ENCODE measurements at regions not wholly inside any gene's neighbourhood (a gene's known extent, or its start where the extent isn't known, plus 50 kb on each side); places are given as distances from the start of the nearest gene placed in this dataset.

DNA sequence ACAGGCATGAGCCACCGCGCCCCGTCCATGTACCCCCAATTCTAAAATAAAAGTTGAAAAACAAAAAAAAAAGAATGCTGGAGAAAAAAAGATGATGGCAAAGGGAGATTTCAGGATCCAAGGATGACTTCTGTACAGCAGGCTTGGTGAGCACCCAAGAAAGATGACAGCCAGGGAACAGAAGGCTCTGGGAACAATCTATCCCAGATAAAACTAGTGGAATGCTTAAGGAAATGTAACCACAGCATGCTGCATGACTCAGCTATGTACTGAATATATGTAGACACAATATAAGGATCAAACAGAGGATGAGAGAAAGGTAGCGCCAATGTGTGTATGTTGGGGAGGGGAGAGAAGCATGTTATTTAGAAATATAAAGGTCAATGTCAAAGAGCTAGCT is 123.7 kb upstream of the TMTC1 start:
- Histone ChIP-seq H3K27me3 (ENCODE audit: insufficient read depth, low read length, poor library complexity, severe bottlenecking) (no peaks in the 10 kb centered on the region), H3K4me1 (ENCODE audit: insufficient read depth, low read length) (no peaks in the 10 kb centered on the region), H3K4me3 (ENCODE audit: low read length) (no peak overlapping the region), H3K36me3 (ENCODE audit: insufficient read depth, low read length) (no peaks in the 10 kb centered on the region), H3K9me3 (ENCODE audit: low read length) (no peaks in the 10 kb centered on the region), H3K27ac (ENCODE audit: low read depth, low read length) (no peak overlapping the region)
- CTCF ChIA-PET, result no interaction called here
- H3K27me3 Mint-ChIP-seq, result no peaks in the 10 kb centered on the region
- peaks cover 0 to 7% (median 3%) of the 10 kb centered on the region in 5 donors for H3K9me3 Mint-ChIP-seq
- no peak overlapping the region for H3K27ac Mint-ChIP-seq
- H3K4me3 Mint-ChIP-seq, result no peak overlapping the region
- H3K4me1 Mint-ChIP-seq, result no peaks in the 10 kb centered on the region
- H3K36me3 Mint-ChIP-seq, result no peaks in the 10 kb centered on the region
- no peak for DNase-seq
- POLR2A ChIA-PET, result no interaction called here

- no peaks in the 10 kb centered on the region for H3K9me3 ChIP-seq (ENCODE audit: low read length)
- H3K27me3 ChIP-seq (ENCODE audit: insufficient read depth, low read length, poor library complexity, severe bottlenecking), result no peaks in the 10 kb centered on the region
- Mint-ChIP-seq H3K9me3 (peaks cover 0 to 9% (median 5%) of the 10 kb centered on the region in 5 donors), H3K36me3 (no peaks in the 10 kb centered on the region), H3K4me1 (no peaks in the 10 kb centered on the region), H3K27me3 (no peaks in the 10 kb centered on the region), H3K27ac (no peak overlapping the region), H3K4me3 (no peak overlapping the region)
- H3K4me1 ChIP-seq (ENCODE audit: insufficient read depth, low read length), result no peaks in the 10 kb centered on the region
- CTCF ChIA-PET, result no interaction called here
- no peak overlapping the region for H3K27ac ChIP-seq (ENCODE audit: low read depth, low read length)
- no peak overlapping the region for H3K4me3 ChIP-seq (ENCODE audit: low read length)
- POLR2A ChIA-PET, result no interaction called here
- H3K36me3 ChIP-seq (ENCODE audit: insufficient read depth, low read length), result no peaks in the 10 kb centered on the region
- no peak for DNase-seq
These were observed 118.3 kb upstream of the TMTC1 start for GRCh38 chr12:29902043-29902442.

DNA sequence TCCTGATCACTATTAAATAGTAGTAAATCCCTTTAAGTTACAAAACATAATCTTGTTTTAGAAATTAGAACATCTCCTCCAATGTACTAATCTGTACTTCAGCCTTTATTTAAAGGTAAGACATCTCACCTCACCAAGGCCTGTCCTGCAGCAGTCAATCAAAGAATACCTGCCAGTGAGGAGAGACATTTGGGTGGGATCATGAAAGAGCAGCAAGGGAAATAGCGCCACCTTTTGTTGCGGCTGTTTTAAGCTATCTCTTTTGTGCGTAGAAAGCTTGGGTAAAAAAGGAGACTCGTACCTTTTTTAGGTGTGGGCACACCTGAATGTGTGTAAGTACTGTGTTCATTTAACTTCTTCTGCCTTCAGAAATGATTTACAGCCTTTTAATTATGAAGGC is 117.8 kb upstream of the TMTC1 start:
- peaks cover 0 to 8% (median 5%) of the 10 kb centered on the region in 5 donors for H3K9me3 Mint-ChIP-seq
- POLR2A ChIA-PET, result no interaction called here
- H3K4me1 Mint-ChIP-seq, result no peaks in the 10 kb centered on the region
- Histone ChIP-seq H3K4me1 (ENCODE audit: insufficient read depth, low read length) (no peaks in the 10 kb centered on the region), H3K36me3 (ENCODE audit: insufficient read depth, low read length) (no peaks in the 10 kb centered on the region), H3K27ac (ENCODE audit: low read depth, low read length) (no peak overlapping the region), H3K9me3 (ENCODE audit: low read length) (no peaks in the 10 kb centered on the region), H3K4me3 (ENCODE audit: low read length) (no peak overlapping the region), H3K27me3 (ENCODE audit: insufficient read depth, low read length, poor library complexity, severe bottlenecking) (no peaks in the 10 kb centered on the region)
- H3K36me3 Mint-ChIP-seq, result no peaks in the 10 kb centered on the region
- H3K4me3 Mint-ChIP-seq, result no peak overlapping the region
- no peak for DNase-seq
- H3K27me3 Mint-ChIP-seq, result no peaks in the 10 kb centered on the region
- CTCF ChIA-PET, result no interaction called here
- no peak overlapping the region for H3K27ac Mint-ChIP-seq

GRCh38 chr12:29899212-29899931 is 115.6 kb upstream of the TMTC1 start:
- POLR2A ChIA-PET, result no interaction called here
- no peak overlapping the region for H3K4me3 Mint-ChIP-seq
- no peaks in the 10 kb centered on the region for H3K27me3 ChIP-seq (ENCODE audit: insufficient read depth, low read length, poor library complexity, severe bottlenecking)
- no peak overlapping the region for H3K27ac Mint-ChIP-seq
- peaks cover 2 to 12% (median 5%) of the 10 kb centered on the region in 5 donors for H3K9me3 Mint-ChIP-seq
- no peaks in the 10 kb centered on the region for H3K36me3 Mint-ChIP-seq
- H3K36me3 ChIP-seq (ENCODE audit: insufficient read depth, low read length), result no peaks in the 10 kb centered on the region
- no peaks in the 10 kb centered on the region for H3K27me3 Mint-ChIP-seq
- no peak for DNase-seq
- no peak overlapping the region for H3K4me3 ChIP-seq (ENCODE audit: low read length)
- H3K4me1 Mint-ChIP-seq, result no peaks in the 10 kb centered on the region
- H3K9me3 ChIP-seq (ENCODE audit: low read length), result no peaks in the 10 kb centered on the region
- no peak overlapping the region for H3K27ac ChIP-seq (ENCODE audit: low read depth, low read length)
- no peaks in the 10 kb centered on the region for H3K4me1 ChIP-seq (ENCODE audit: insufficient read depth, low read length)
- CTCF ChIA-PET, result no interaction called here

GRCh38 chr12:29895966-29896365 is 112.2 kb upstream of the TMTC1 start:
- Histone ChIP-seq H3K4me3 (ENCODE audit: low read length) (no peak overlapping the region), H3K9me3 (ENCODE audit: low read length) (no peaks in the 10 kb centered on the region), H3K27ac (ENCODE audit: low read depth, low read length) (no peak overlapping the region), H3K27me3 (ENCODE audit: insufficient read depth, low read length, poor library complexity, severe bottlenecking) (no peaks in the 10 kb centered on the region), H3K36me3 (ENCODE audit: insufficient read depth, low read length) (no peaks in the 10 kb centered on the region), H3K4me1 (ENCODE audit: insufficient read depth, low read length) (no peaks in the 10 kb centered on the region)
- H3K9me3 Mint-ChIP-seq, result peaks cover 2 to 11% (median 5%) of the 10 kb centered on the region in 5 donors
- H3K27ac Mint-ChIP-seq, result no peak overlapping the region
- H3K27me3 Mint-ChIP-seq, result no peaks in the 10 kb centered on the region
- H3K4me3 Mint-ChIP-seq, result no peak overlapping the region
- no peak for DNase-seq
- no peaks in the 10 kb centered on the region for H3K36me3 Mint-ChIP-seq
- ChIA-PET POLR2A (no interaction called here), CTCF (no interaction called here)
- H3K4me1 Mint-ChIP-seq, result no peaks in the 10 kb centered on the region

- POLR2A ChIA-PET, result no interaction called here
These were observed 109.3 kb upstream of the TMTC1 start for GRCh38 chr12:29893002-29893401.

DNA sequence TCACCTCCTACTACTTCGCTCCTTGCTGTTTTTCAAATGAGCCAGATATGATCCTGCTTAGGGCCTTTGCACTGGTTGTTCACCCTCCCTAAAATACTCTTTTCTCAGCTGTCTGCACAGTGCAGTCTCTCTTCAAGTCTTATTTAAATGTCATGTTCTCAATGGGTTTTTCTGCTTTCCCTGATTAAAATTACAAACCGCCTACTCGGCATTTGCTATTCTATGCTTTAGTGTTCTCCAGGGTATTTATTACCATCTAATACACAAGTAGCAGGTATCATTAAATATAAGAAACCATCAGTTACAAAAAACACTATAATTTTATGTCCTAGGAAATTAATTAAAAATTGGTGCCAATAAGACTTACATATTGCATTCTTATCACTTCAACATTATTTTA is 108.0 kb upstream of the TMTC1 start:
- Mint-ChIP-seq H3K4me3 (no peak overlapping the region), H3K27me3 (peaks cover 0 to 3% of the 10 kb centered on the region in 2 donors), H3K4me1 (no peaks in the 10 kb centered on the region), H3K9me3 (peaks cover 2 to 19% (median 8%) of the 10 kb centered on the region in 5 donors), H3K36me3 (no peaks in the 10 kb centered on the region), H3K27ac (no peak overlapping the region)
- DNase-seq, result no peak
- Histone ChIP-seq H3K9me3 (ENCODE audit: low read length) (no peaks in the 10 kb centered on the region), H3K27ac (ENCODE audit: low read depth, low read length) (no peak overlapping the region), H3K27me3 (ENCODE audit: insufficient read depth, low read length, poor library complexity, severe bottlenecking) (no peaks in the 10 kb centered on the region), H3K36me3 (ENCODE audit: insufficient read depth, low read length) (no peaks in the 10 kb centered on the region), H3K4me1 (ENCODE audit: insufficient read depth, low read length) (no peaks in the 10 kb centered on the region), H3K4me3 (ENCODE audit: low read length) (no peak overlapping the region)
- ChIA-PET POLR2A (no interaction called here), CTCF (no interaction called here)

More at GRCh38 chr12:29893002-29893401, 109.3 kb upstream of the TMTC1 start:
- Mint-ChIP-seq H3K4me1 (no peaks in the 10 kb centered on the region), H3K27me3 (peaks cover 0 to 3% of the 10 kb centered on the region in 2 donors), H3K27ac (no peak overlapping the region), H3K4me3 (no peak overlapping the region), H3K36me3 (no peaks in the 10 kb centered on the region), H3K9me3 (peaks cover 2 to 13% (median 8%) of the 10 kb centered on the region in 5 donors)
- no peaks in the 10 kb centered on the region for H3K4me1 ChIP-seq (ENCODE audit: insufficient read depth, low read length)
- H3K27ac ChIP-seq (ENCODE audit: low read depth, low read length), result no peak overlapping the region
- H3K36me3 ChIP-seq (ENCODE audit: insufficient read depth, low read length), result no peaks in the 10 kb centered on the region
- no peaks in the 10 kb centered on the region for H3K27me3 ChIP-seq (ENCODE audit: insufficient read depth, low read length, poor library complexity, severe bottlenecking)
- H3K9me3 ChIP-seq (ENCODE audit: low read length), result no peaks in the 10 kb centered on the region
- DNase-seq, result no peak
- CTCF ChIA-PET, result no interaction called here
- no peak overlapping the region for H3K4me3 ChIP-seq (ENCODE audit: low read length)

DNA sequence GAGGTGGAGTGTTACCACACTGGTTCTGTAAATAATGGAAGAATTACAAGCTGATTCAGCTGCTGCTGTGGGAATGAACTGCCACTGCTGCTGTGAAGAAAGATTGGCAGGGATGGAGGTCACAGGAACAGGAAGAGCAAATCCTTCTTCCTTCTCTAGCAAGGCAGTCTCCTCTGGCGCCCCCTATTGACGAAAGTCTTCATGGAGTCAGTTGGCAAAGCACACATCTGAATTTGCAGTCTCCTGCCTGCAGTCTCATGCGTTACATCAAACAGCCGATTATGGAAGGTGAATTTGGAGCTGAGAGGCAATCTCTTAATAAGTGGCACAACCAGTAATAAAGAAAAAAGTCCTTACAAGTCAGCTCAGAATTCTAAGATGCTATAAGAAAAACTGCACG is 106.0 kb upstream of the TMTC1 start:
- DNase-seq, result no peak
- H3K27me3 Mint-ChIP-seq, result peaks cover 0 to 3% of the 10 kb centered on the region in 2 donors
- Histone ChIP-seq H3K27ac (ENCODE audit: low read depth, low read length) (no peak overlapping the region), H3K9me3 (ENCODE audit: low read length) (no peaks in the 10 kb centered on the region), H3K4me3 (ENCODE audit: low read length) (no peak overlapping the region), H3K36me3 (ENCODE audit: insufficient read depth, low read length) (no peaks in the 10 kb centered on the region), H3K4me1 (ENCODE audit: insufficient read depth, low read length) (no peaks in the 10 kb centered on the region), H3K27me3 (ENCODE audit: insufficient read depth, low read length, poor library complexity, severe bottlenecking) (no peaks in the 10 kb centered on the region)
- no peaks in the 10 kb centered on the region for H3K4me1 Mint-ChIP-seq
- POLR2A ChIA-PET, result no interaction called here
- H3K27ac Mint-ChIP-seq, result no peak overlapping the region
- H3K36me3 Mint-ChIP-seq, result no peaks in the 10 kb centered on the region
- CTCF ChIA-PET, result no interaction called here
- H3K4me3 Mint-ChIP-seq, result no peak overlapping the region
- H3K9me3 Mint-ChIP-seq, result peaks cover 1 to 15% (median 10%) of the 10 kb centered on the region in 5 donors
